Peyer's patch (tissue), 4 donors: ENCODE measurements at regions not wholly inside any gene's neighbourhood (a gene's known extent, or its start where the extent isn't known, plus 50 kb on each side); places are given as distances from the start of the nearest gene placed in this dataset.

Source experiments
- CTCF ChIP-seq, 6 experiments: fragments of 450-650 bp in 4 of 6; fragments of 200-600 bp in 2 of 6; sonication (generic) in 1 of 6; IDR thresholded peaks; one replicate each; pipeline ENCODE4 v1.5.1; 2017 to 2019; ENCODE audit warnings: antibody characterized with exemption in 6 of 6, mild to moderate bottlenecking in 3 of 6, moderate library complexity in 1 of 6
- POLR2A ChIP-seq, 2 donors: fragments of 450-650 bp; IDR thresholded peaks; one replicate each; pipeline ENCODE4 v1.5.1; 2017; ENCODE audit warnings: antibody characterized with exemption in 2 of 2, mild to moderate bottlenecking in 2 of 2, moderate library complexity in 2 of 2

DNA sequence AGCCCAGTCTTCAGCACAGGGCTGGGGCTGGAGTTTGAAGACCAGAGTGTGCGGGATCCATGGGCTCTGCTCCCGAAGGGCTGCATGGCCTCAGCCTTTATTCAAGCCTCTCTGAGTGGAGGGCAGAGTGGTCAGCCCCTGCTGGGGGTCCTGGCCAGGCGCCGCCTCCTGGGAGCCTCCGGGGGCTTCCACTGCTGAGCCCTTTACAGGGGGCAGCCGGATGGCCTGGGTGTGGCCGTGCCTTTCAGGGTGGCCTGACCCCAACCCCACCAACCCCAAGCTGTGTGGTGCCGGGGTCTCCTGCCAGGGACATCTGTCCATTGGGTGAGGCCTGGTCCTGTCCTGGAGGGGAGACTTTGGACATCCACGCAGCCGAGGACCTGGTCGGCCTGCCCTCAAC lies 76.0 kb upstream of the SLCO4A1 start:
- TF ChIP-seq CTCF (IDR thresholded peaks at IDR 0.05) = no peak
- TF ChIP-seq POLR2A (IDR thresholded peaks at IDR 0.05) = no peak
